ENCODE measurements at regions not wholly inside any gene's neighbourhood (a gene's known extent, or its start where the extent isn't known, plus 50 kb on each side); places are given as distances from the start of the nearest gene placed in this dataset.

- no peak for TF ChIP-seq GTF2E2 (tag; IDR thresholded peaks at IDR 0.05)
Measured at GRCh38 chr2:129820908-129821307, 158.6 kb upstream of the RAB6C start (continued).

- Histone ChIP-seq H2AFZ (ENCODE audit: low read depth, low read length) (no peak overlapping the region), H3K27me3 (ENCODE audit: control insufficient read depth in 2 of 2, insufficient read depth in 2 of 2, low read length in 2 of 2) (peaks cover 3 to 36% of the 10 kb centered on the region in 2 experiments; a peak in 3 of 5 replicates), H3K9me1 (ENCODE audit: control insufficient read depth, insufficient read depth, low read length) (no peaks in the 10 kb centered on the region), H3K9me3 (replicated peaks; ENCODE audit: control insufficient read depth, insufficient read depth, low read depth, low read length) (no peaks in the 10 kb centered on the region), H3K79me2 (ENCODE audit: control insufficient read depth, insufficient read depth, low read length) (no peaks in the 10 kb centered on the region), H3K36me3 (ENCODE audit: control insufficient read depth, insufficient read depth, low read length) (no peaks in the 10 kb centered on the region), H3K27ac (ENCODE audit: extremely low read depth, low read depth, low read length) (no peak overlapping the region), H3K9ac (ENCODE audit: insufficient read depth in 1 of 2, low read depth in 2 of 2, low read length in 2 of 2) (no peak overlapping the region), H3K4me1 (replicated peaks in 1 of 2; ENCODE audit: control insufficient read depth in 2 of 2, insufficient read depth in 2 of 2, low read length in 2 of 2) (no peaks in the 10 kb centered on the region), H3K4me3 (no peak overlapping the region), H3K4me2 (ENCODE audit: insufficient read depth, low read length) (no peak overlapping the region), H4K20me1 (replicated peaks; ENCODE audit: control insufficient read depth, insufficient read depth, low read length) (no peaks in the 10 kb centered on the region)
- intact Hi-C loops (cut with micrococcal nuclease), result no loop called here
- no TSS peak for BruUV-seq (replicated peaks)
- DNase-seq (ENCODE audit: extremely low read depth in 1 of 4, low spot score in 3 of 4), result no peak
- no peak for TF ChIP-seq FOXJ2 (tag; IDR thresholded peaks at IDR 0.05)
- ChIA-PET CTCF (ENCODE audit: low intra/inter-chr PET ratio) (no interaction called here), POLR2A (interaction anchor here (0.6 kb wide), 1 partner anchor 1079 kb away, joined by 3 read pairs; no protein-coding TSS in a partner anchor)
- FAIRE-seq, result no peak
- in situ Hi-C loops (cut with MboI), result no loop called here
- 0% methylated on average over 3 of the region's 4 CpGs for whole genome bisulfite sequencing (ENCODE audit: insufficient coverage, low coverage, missing lambda C conversion rate)
- ATAC-seq, result no peak
Measured at GRCh38 chr2:129821445-129821844, 158.0 kb upstream of the RAB6C start.

- BruUV-seq (replicated peaks), result no TSS peak
- Histone ChIP-seq H3K4me1 (replicated peaks in 1 of 2; ENCODE audit: control insufficient read depth in 2 of 2, insufficient read depth in 2 of 2, low read length in 2 of 2) (peaks cover 0 to 2% of the 10 kb centered on the region in 2 experiments; a peak in 1 of 5 replicates), H3K79me2 (ENCODE audit: control insufficient read depth, insufficient read depth, low read length) (no peaks in the 10 kb centered on the region), H3K9me3 (replicated peaks; ENCODE audit: control insufficient read depth, insufficient read depth, low read depth, low read length) (no peaks in the 10 kb centered on the region), H3K9ac (ENCODE audit: insufficient read depth in 1 of 2, low read depth in 2 of 2, low read length in 2 of 2) (peak overlapping the region in 1 of 2 experiments; percentile 9; a peak in 1 of 4 replicates), H3K4me2 (ENCODE audit: insufficient read depth, low read length) (no peak overlapping the region), H3K9me1 (ENCODE audit: control insufficient read depth, insufficient read depth, low read length) (no peaks in the 10 kb centered on the region), H3K27ac (ENCODE audit: extremely low read depth, low read depth, low read length) (no peak overlapping the region), H2AFZ (ENCODE audit: low read depth, low read length) (no peak overlapping the region), H3K36me3 (ENCODE audit: control insufficient read depth, insufficient read depth, low read length) (no peaks in the 10 kb centered on the region), H3K27me3 (ENCODE audit: control insufficient read depth in 2 of 2, insufficient read depth in 2 of 2, low read length in 2 of 2) (peaks cover 3 to 42% of the 10 kb centered on the region in 2 experiments; a peak in 3 of 5 replicates), H3K4me3 (no peak overlapping the region), H4K20me1 (replicated peaks; ENCODE audit: control insufficient read depth, insufficient read depth, low read length) (no peaks in the 10 kb centered on the region)
- CTCF ChIA-PET (ENCODE audit: low intra/inter-chr PET ratio), result no interaction called here
- 3% methylated on average over 10 of the region's 10 CpGs for WGBS (ENCODE audit: insufficient coverage, low coverage, missing lambda C conversion rate)
- in situ Hi-C loops (cut with MboI) (no loop called here), intact Hi-C loops (cut with micrococcal nuclease) (loop anchor here (2.0 kb wide), 1 partner anchor 70 kb away; no protein-coding TSS in a partner anchor)
- ATAC-seq (no peak), FAIRE-seq (no peak), DNase-seq (ENCODE audit: extremely low read depth in 1 of 4, low spot score in 3 of 4) (no peak)
- POLR2A ChIA-PET, result no interaction called here
- TF ChIP-seq DACH1 (IDR thresholded peaks at IDR 0.05; ENCODE audit: partially characterized antibody) (no peak), ZFX (CRISPR knock-in tag; IDR thresholded peaks at IDR 0.05) (no peak), LEF1 (IDR thresholded peaks at IDR 0.05) (no peak), ZNF318 (IDR thresholded peaks at IDR 0.05; ENCODE audit: borderline replicate concordance in 1 of 2, low read depth in 1 of 2) (no peak), BRF1 (IDR thresholded peaks at IDR 0.05; ENCODE audit: borderline replicate concordance, extremely low read depth, insufficient read length) (no peak)
Measured at GRCh38 chr2:129823044-129823443, 156.4 kb upstream of the RAB6C start.
